Nephron (organoid): ENCODE measurements at regions not wholly inside any gene's neighbourhood (a gene's known extent, or its start where the extent isn't known, plus 50 kb on each side); places are given as distances from the start of the nearest gene placed in this dataset.

ENCODE experiments used
- H3K27ac Mint-ChIP-seq, 3 experiments: 2 replicates each; pipeline ENCODE4 v1.8.0; 2020; ENCODE audit warnings: mixed read lengths in 3 of 3, mild to moderate bottlenecking in 2 of 3, moderate library complexity in 1 of 3
- H3K27me3 Mint-ChIP-seq: 2 replicates; pipeline ENCODE4 v1.8.0; 2021; ENCODE audit warnings: low read depth, mild to moderate bottlenecking, moderate library complexity, mixed read lengths
- H3K36me3 Mint-ChIP-seq: 2 replicates; pipeline ENCODE4 v1.8.0; 2020; ENCODE audit warnings: low read depth, mixed read lengths
- H3K4me1 Mint-ChIP-seq: 2 replicates; pipeline ENCODE4 v1.8.0; 2020; ENCODE audit warnings: mixed read lengths
- H3K4me3 Mint-ChIP-seq, 3 experiments: 2 replicates each; pipeline ENCODE4 v1.8.0; 2020; ENCODE audit warnings: mild to moderate bottlenecking in 3 of 3, mixed read lengths in 3 of 3, moderate library complexity in 2 of 3
- H3K9me3 Mint-ChIP-seq: 2 replicates; pipeline ENCODE4 v1.8.0; 2020; ENCODE audit warnings: mixed read lengths
- CTCF ChIP-seq, 3 experiments: fragments of 200-600 bp; sonication (generic); IDR thresholded peaks; one replicate each; pipeline ENCODE4 v1.5.0; 2021; ENCODE audit warnings: antibody characterized with exemption in 3 of 3; ENCODE audit not compliant: unreplicated experiment in 3 of 3

GRCh38 chr14:43175896-43176295 is 1331.2 kb downstream of the FSCB start:
- Mint-ChIP-seq H3K4me1 (no peaks in the 10 kb centered on the region), H3K9me3 (no peaks in the 10 kb centered on the region), H3K27ac (no peak overlapping the region), H3K36me3 (no peaks in the 10 kb centered on the region), H3K27me3 (no peaks in the 10 kb centered on the region), H3K4me3 (no peak overlapping the region)
- no peak for TF ChIP-seq CTCF (IDR thresholded peaks at IDR 0.05; ENCODE audit: unreplicated experiment in 3 of 3)

GRCh38 chr14:43172899-43173548 is 1334.1 kb downstream of the FSCB start:
- Mint-ChIP-seq H3K27ac (peak overlapping the region in 1 of 3 experiments; percentile 15), H3K9me3 (no peaks in the 10 kb centered on the region), H3K27me3 (no peaks in the 10 kb centered on the region), H3K4me3 (no peak overlapping the region), H3K36me3 (no peaks in the 10 kb centered on the region), H3K4me1 (no peaks in the 10 kb centered on the region)
- no peak for TF ChIP-seq CTCF (IDR thresholded peaks at IDR 0.05; ENCODE audit: unreplicated experiment in 3 of 3)

DNA sequence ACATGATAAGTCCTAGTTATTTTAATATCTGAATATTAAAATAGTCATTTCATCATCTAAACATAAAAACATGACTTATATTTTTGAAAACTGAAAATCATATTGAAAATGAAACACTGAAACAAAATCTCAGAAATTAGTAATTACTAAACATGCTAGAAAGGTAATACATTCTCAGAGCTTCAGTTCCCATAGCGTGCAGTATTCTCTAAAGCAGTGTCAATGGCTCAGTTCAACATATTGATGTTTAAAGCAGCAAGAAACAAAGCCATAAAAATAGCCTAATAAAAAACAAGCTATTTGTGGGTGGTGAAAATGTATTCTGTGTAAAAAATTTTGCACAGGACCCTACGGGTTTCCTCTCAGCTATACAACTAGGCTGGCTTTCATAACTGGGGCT is 1337.4 kb downstream of the FSCB start:
- H3K4me1 Mint-ChIP-seq: no peaks in the 10 kb centered on the region

DNA sequence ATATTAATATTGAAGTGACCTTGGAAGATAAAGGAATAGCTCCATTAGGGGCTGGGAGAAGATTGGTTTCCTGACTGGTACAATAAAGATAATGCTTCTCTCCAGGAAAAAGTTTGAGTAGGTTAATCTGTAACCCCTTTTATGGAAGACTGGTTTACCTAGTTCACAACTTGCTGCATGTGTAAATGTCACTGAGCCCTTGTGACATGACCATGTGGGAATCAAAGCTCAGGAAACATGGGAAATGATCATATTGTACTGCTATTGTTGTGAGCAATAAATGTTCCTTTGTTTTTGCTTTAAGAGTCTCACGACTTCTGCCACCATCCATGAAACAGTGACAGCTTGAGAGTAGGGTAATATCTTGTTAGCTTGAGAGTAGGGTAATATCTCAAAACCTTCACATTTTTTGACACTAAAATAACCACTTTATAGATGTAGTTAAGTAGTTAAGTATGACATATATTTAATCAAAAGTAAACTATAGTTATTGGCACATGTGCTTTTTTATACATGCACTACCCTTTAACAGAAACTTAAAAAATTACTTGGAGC is 1338.6 kb downstream of the FSCB start:
- Mint-ChIP-seq H3K27me3 (no peaks in the 10 kb centered on the region), H3K27ac (peak overlapping the region in 1 of 3 experiments; percentile 90), H3K4me1 (no peaks in the 10 kb centered on the region), H3K9me3 (no peaks in the 10 kb centered on the region), H3K36me3 (no peaks in the 10 kb centered on the region), H3K4me3 (no peak overlapping the region)
- TF ChIP-seq CTCF (IDR thresholded peaks at IDR 0.05; ENCODE audit: unreplicated experiment in 3 of 3): no peak

More for the DNA sequence above, 1337.4 kb downstream of the FSCB start:
- H3K4me3 Mint-ChIP-seq: no peak overlapping the region
- H3K9me3 Mint-ChIP-seq: no peaks in the 10 kb centered on the region
- no peaks in the 10 kb centered on the region for H3K27me3 Mint-ChIP-seq
- TF ChIP-seq CTCF (IDR thresholded peaks at IDR 0.05; ENCODE audit: unreplicated experiment in 3 of 3): no peak
- H3K27ac Mint-ChIP-seq: no peak overlapping the region
- H3K36me3 Mint-ChIP-seq: no peaks in the 10 kb centered on the region

DNA sequence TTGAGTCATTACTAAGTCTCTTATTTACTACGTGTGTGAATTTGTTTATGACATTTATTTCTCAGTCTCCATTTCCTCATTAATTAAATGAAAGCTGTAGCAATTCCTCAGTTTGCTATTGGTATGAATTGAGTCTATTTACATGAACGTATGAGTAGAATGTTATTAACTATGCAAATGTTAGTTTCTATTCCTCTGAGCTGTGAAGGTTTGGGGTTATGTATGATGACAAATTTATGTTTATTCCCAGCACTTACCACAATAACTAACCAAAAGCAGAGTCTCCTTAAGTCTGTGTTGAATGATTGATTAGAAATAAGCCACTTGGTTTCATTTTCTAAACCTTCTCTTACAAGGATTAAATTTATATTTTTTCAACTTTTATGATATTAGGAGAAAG is 1340.9 kb downstream of the FSCB start:
- Mint-ChIP-seq H3K27ac (no peak overlapping the region), H3K36me3 (no peaks in the 10 kb centered on the region), H3K4me3 (no peak overlapping the region), H3K27me3 (no peaks in the 10 kb centered on the region), H3K9me3 (no peaks in the 10 kb centered on the region), H3K4me1 (no peaks in the 10 kb centered on the region)
- TF ChIP-seq CTCF (IDR thresholded peaks at IDR 0.05; ENCODE audit: unreplicated experiment in 3 of 3): no peak

DNA sequence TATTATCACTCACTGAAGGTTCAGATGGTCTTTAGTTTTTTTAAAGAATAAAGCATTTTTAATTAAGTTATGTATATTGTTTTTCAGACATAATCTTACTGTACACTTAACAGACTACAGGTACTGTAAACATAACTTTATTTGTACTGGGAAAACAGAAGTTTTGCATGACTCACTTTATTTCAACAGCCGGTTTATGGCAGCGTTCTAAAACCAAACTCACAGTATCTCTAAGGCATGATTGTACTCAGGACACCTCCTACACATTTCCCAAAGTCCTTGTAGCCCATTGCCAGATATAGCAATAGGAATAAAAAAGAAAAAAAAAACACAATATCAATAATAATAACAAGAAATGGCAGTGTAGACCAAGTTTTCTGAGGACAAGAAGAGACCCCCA is 1341.4 kb downstream of the FSCB start:
- no peak for TF ChIP-seq CTCF (IDR thresholded peaks at IDR 0.05; ENCODE audit: unreplicated experiment in 3 of 3)
- no peaks in the 10 kb centered on the region for H3K4me1 Mint-ChIP-seq
- no peaks in the 10 kb centered on the region for H3K36me3 Mint-ChIP-seq
- H3K9me3 Mint-ChIP-seq: no peaks in the 10 kb centered on the region
- H3K27ac Mint-ChIP-seq: no peak overlapping the region
- H3K27me3 Mint-ChIP-seq: no peaks in the 10 kb centered on the region
- H3K4me3 Mint-ChIP-seq: no peak overlapping the region
